IMR-90 (cell line): ENCODE measurements at regions not wholly inside any gene's neighbourhood (a gene's known extent, or its start where the extent isn't known, plus 50 kb on each side); places are given as distances from the start of the nearest gene placed in this dataset.

Experiments
- ATAC-seq: fragments of 200-7000 bp; cut with Tn5 transposase; 2 replicates; pipeline ENCODE4 v1.9.1; 2020; ENCODE audit warnings: low read depth, mild to moderate bottlenecking, moderate library complexity
- BruUV-seq: library from RNA; stranded (reverse); fragments of 400-500 nt; replicated peaks from 2 replicates; lab custom pipeline; 2021; lab: Mats Ljungman, UMichigan
- CTCF ChIA-PET: fragments of 300-600 bp; formaldehyde crosslinking; extraction: SDS; loops from one replicate; lab custom pipeline; 2021; ENCODE audit warnings: antibody characterized with exemption; lab: Yijun Ruan, JAX
- POLR2A ChIA-PET: fragments of 300-600 bp; sonication (Branson Sonifier 250); formaldehyde crosslinking; loops from one replicate; lab custom pipeline; 2022; ENCODE audit warnings: antibody characterized with exemption; ENCODE audit not compliant: unreplicated experiment; lab: Charles Lee
- DNase-seq: peaks from one replicate; pipeline ENCODE4 v3.0.0; 2013
- H2AFZ ChIP-seq: replicated peaks from 2 replicates; pipeline ENCODE3; 2013; ENCODE audit warnings: low read length, mild to moderate bottlenecking; ENCODE audit not compliant: poor library complexity
- H2AK5ac ChIP-seq: 2 replicates; pipeline ENCODE4 v1.6.1; 2013; ENCODE audit warnings: low read depth, low read length, inconsistent platforms
- H2AK9ac ChIP-seq: replicated peaks from 2 replicates; pipeline ENCODE3; 2013; ENCODE audit warnings: mild to moderate bottlenecking, low read depth, low read length, moderate library complexity; ENCODE audit not compliant: poor library complexity
- H2BK120ac ChIP-seq: 2 replicates; pipeline ENCODE4 v1.6.1; 2013; ENCODE audit warnings: low read depth, low read length, inconsistent platforms
- H2BK15ac ChIP-seq: 3 replicates; pipeline ENCODE4 v1.6.1; 2013; ENCODE audit warnings: low read depth, low read length, inconsistent platforms
- H2BK20ac ChIP-seq: 2 replicates; pipeline ENCODE4 v1.6.1; 2013; ENCODE audit warnings: low read depth, mild to moderate bottlenecking, inconsistent platforms, low read length, moderate library complexity
- H2BK5ac ChIP-seq: 2 replicates; pipeline ENCODE4 v1.6.1; 2013; ENCODE audit warnings: mild to moderate bottlenecking, low read depth, low read length, inconsistent platforms; ENCODE audit not compliant: poor library complexity, severe bottlenecking
- H3K14ac ChIP-seq: replicated peaks from 2 replicates; pipeline ENCODE4 v1.6.1; 2013; ENCODE audit warnings: low read depth, low read length, inconsistent platforms
- H3K18ac ChIP-seq: 2 replicates; pipeline ENCODE4 v1.6.1; 2013; ENCODE audit warnings: low read depth, low read length, control low read depth
- H3K23ac ChIP-seq: 2 replicates; pipeline ENCODE4 v1.6.1; 2013; ENCODE audit warnings: low read depth, low read length, inconsistent platforms
- H3K27ac ChIP-seq: 2 replicates; pipeline ENCODE4 v1.5.1; 2013; ENCODE audit warnings: mild to moderate bottlenecking, control low read depth, low read length; ENCODE audit not compliant: insufficient read depth
- H3K27me3 ChIP-seq: 2 replicates; pipeline ENCODE4 v1.6.1; 2013; ENCODE audit warnings: low read length; ENCODE audit not compliant: control insufficient read depth, insufficient read depth
- H3K36me3 ChIP-seq: 2 replicates; pipeline ENCODE4 v1.6.1; 2013; ENCODE audit warnings: low read length, mixed read lengths; ENCODE audit not compliant: control insufficient read depth, insufficient read depth
- H3K4ac ChIP-seq: 2 replicates; pipeline ENCODE4 v1.6.1; 2013; ENCODE audit warnings: low read depth, low read length, inconsistent platforms
- H3K4me1 ChIP-seq: 2 replicates; pipeline ENCODE4 v1.6.1; 2013; ENCODE audit warnings: low read length, mixed read lengths; ENCODE audit not compliant: control insufficient read depth, insufficient read depth
- H3K4me2 ChIP-seq: 2 replicates; pipeline ENCODE4 v1.6.1; 2013; ENCODE audit warnings: low read depth, mild to moderate bottlenecking, control low read depth, low read length, moderate library complexity
- H3K4me3 ChIP-seq: 2 replicates; pipeline ENCODE4 v1.5.1; 2013; ENCODE audit warnings: low read depth, mild to moderate bottlenecking, control low read depth, low read length, moderate library complexity; ENCODE audit not compliant: insufficient read depth
- H3K56ac ChIP-seq: 2 replicates; pipeline ENCODE4 v1.6.1; 2013; ENCODE audit warnings: low read length, inconsistent platforms; ENCODE audit not compliant: insufficient read depth; ENCODE audit errors: extremely low read depth
- H3K79me1 ChIP-seq, 2 experiments: 2 replicates each; pipeline ENCODE4 v1.6.1; 2013; ENCODE audit warnings: low read length in 2 of 2, inconsistent platforms in 1 of 2, low read depth in 1 of 2
- H3K9ac ChIP-seq: 2 replicates; pipeline ENCODE4 v1.6.1; 2013; ENCODE audit warnings: low read depth, low read length, control low read depth
- H3K9me1 ChIP-seq: 2 replicates; pipeline ENCODE4 v1.6.1; 2013; ENCODE audit warnings: low read length, inconsistent platforms; ENCODE audit not compliant: insufficient read depth
- H3K9me3 ChIP-seq: 2 replicates; pipeline ENCODE4 v1.6.1; 2013; ENCODE audit warnings: low read length; ENCODE audit not compliant: control insufficient read depth, insufficient read depth
- H4K20me1 ChIP-seq: 2 replicates; pipeline ENCODE4 v1.6.1; 2013; ENCODE audit warnings: low read length, inconsistent platforms; ENCODE audit not compliant: insufficient read depth
- H4K5ac ChIP-seq: 2 replicates; pipeline ENCODE4 v1.6.1; 2013; ENCODE audit warnings: mild to moderate bottlenecking, low read depth, low read length, control low read depth
- H4K8ac ChIP-seq, 2 experiments: 2 replicates each; pipeline ENCODE4 v1.6.1; 2013; ENCODE audit warnings: low read depth in 2 of 2, low read length in 2 of 2, control low read depth in 1 of 2, inconsistent platforms in 1 of 2
- H4K91ac ChIP-seq: 2 replicates; pipeline ENCODE4 v1.6.1; 2013; ENCODE audit warnings: low read depth, low read length, inconsistent platforms; ENCODE audit not compliant: insufficient read depth
- BHLHE40 ChIP-seq: fragments of 150-350 bp; IDR thresholded peaks from 2 replicates; pipeline ENCODE4 v1.6.1; 2016; ENCODE audit warnings: mild to moderate bottlenecking, low read depth, low read length
- CEBPB ChIP-seq: IDR thresholded peaks from 2 replicates; pipeline ENCODE4 v1.6.1; 2012; ENCODE audit warnings: low read depth, low read length, improper control_type of control experiment
- CHD1 ChIP-seq: IDR thresholded peaks from 2 replicates; pipeline ENCODE4 v1.6.1; 2012; ENCODE audit warnings: low read depth, low read length, improper control_type of control experiment
- FOS ChIP-seq: fragments of 150-350 bp; IDR thresholded peaks from 2 replicates; pipeline ENCODE4 v1.6.1; 2016; ENCODE audit warnings: low read depth, low read length
- MAFK ChIP-seq: IDR thresholded peaks from 2 replicates; pipeline ENCODE4 v1.6.1; 2012; ENCODE audit warnings: low read depth, low read length, improper control_type of control experiment
- MAZ ChIP-seq: IDR thresholded peaks from 2 replicates; pipeline ENCODE4 v1.6.1; 2012; ENCODE audit warnings: low read depth, mild to moderate bottlenecking, low read length, improper control_type of control experiment, moderate library complexity, borderline replicate concordance
- MXI1 ChIP-seq: IDR thresholded peaks from 2 replicates; pipeline ENCODE4 v1.6.1; 2012; ENCODE audit warnings: low read depth, mild to moderate bottlenecking, low read length, moderate library complexity, borderline replicate concordance
- NFE2L2 ChIP-seq: fragments of 150-350 bp; IDR thresholded peaks from 2 replicates; pipeline ENCODE4 v1.6.1; 2016; ENCODE audit warnings: low read depth, mild to moderate bottlenecking, low read length
- POLR2A ChIP-seq: IDR thresholded peaks from 2 replicates; pipeline ENCODE4 v1.6.1; 2012; ENCODE audit warnings: mild to moderate bottlenecking, low read depth, low read length
- RAD21 ChIP-seq: IDR thresholded peaks from 2 replicates; pipeline ENCODE4 v1.6.1; 2012; ENCODE audit warnings: low read length, improper control_type of control experiment
- RCOR1 ChIP-seq: IDR thresholded peaks from 2 replicates; pipeline ENCODE4 v1.6.1; 2012; ENCODE audit warnings: mild to moderate bottlenecking, low read length, improper control_type of control experiment; ENCODE audit not compliant: insufficient replicate concordance
- RFX5 ChIP-seq: IDR thresholded peaks from 2 replicates; pipeline ENCODE4 v1.8.0; 2012; ENCODE audit warnings: low read depth, mild to moderate bottlenecking, low read length, moderate library complexity
- SMC3 ChIP-seq: fragments of 150-350 bp; IDR thresholded peaks from 2 replicates; pipeline ENCODE4 v1.6.1; 2016; ENCODE audit warnings: low read depth, mild to moderate bottlenecking, antibody characterized with exemption, low read length, moderate library complexity
- WGBS, 2 experiments: methylation state at CpG; one replicate each; pipeline versions ENCODE4 v1.1.5 to v1.1.7; 2013; ENCODE audit warnings: missing lambda C conversion rate in 2 of 2; ENCODE audit not compliant: insufficient read length in 1 of 2; ENCODE audit errors: extremely low coverage in 2 of 2; 5-methylcytosine and 5-hydroxymethylcytosine counted together
- dilution Hi-C: fragments of 300-500 bp; cut with HindIII; formaldehyde crosslinking; loops from one replicate; pipeline ENCODE4 v1.14.3; 2018; ENCODE audit warnings: low sequenced_read_pairs; ENCODE audit not compliant: unreplicated experiment
- in situ Hi-C: fragments of 300-500 bp; cut with MboI; formaldehyde crosslinking; loops from 3 replicates; pipeline ENCODE4 v1.14.3; 2019; ENCODE audit warnings: low sequenced_read_pairs, inconsistent platforms, mixed read lengths
- intact Hi-C: fragments of 100-400 bp; cut with micrococcal nuclease; formaldehyde crosslinking; loops from 2 replicates; pipeline ENCODE4 v1.10.0; 2022
- TF ChIP-seq, protein P1 (sequence below): fragments of 150-350 bp; IDR thresholded peaks from 2 replicates; pipeline ENCODE4 v1.6.1; 2016; ENCODE audit warnings: low read depth, mild to moderate bottlenecking, low read length, moderate library complexity, borderline replicate concordance
- TF ChIP-seq, protein P2 (sequence below): fragments of 150-350 bp; IDR thresholded peaks from 2 replicates; pipeline ENCODE4 v1.6.1; 2017; ENCODE audit warnings: mild to moderate bottlenecking, antibody characterized with exemption, low read length, low read depth
- TF ChIP-seq, protein P3 (sequence below): conservative IDR thresholded peaks from 2 replicates; pipeline ENCODE4 v1.5.1; 2012; ENCODE audit warnings: mild to moderate bottlenecking, low read depth, low read length, improper control_type of control experiment

GRCh38 chr12:103177639-103178255, 220.3 kb downstream of the ASCL1 start:
- no peak overlapping the region for H2BK15ac ChIP-seq
- H4K8ac ChIP-seq = no peak overlapping the region
- no peak overlapping the region for H3K9ac ChIP-seq
- ChIA-PET CTCF (no interaction called here), POLR2A (no interaction called here)
- no peaks in the 10 kb centered on the region for H3K4me1 ChIP-seq
- H3K36me3 ChIP-seq = no peaks in the 10 kb centered on the region
- no peaks in the 10 kb centered on the region for H4K20me1 ChIP-seq
- DNase-seq (no peak), ATAC-seq (no peak)
- H3K4me3 ChIP-seq = no peak overlapping the region
- dilution Hi-C loops = no loop called here
- H3K27ac ChIP-seq = no peak overlapping the region
- H3K14ac ChIP-seq = no peak overlapping the region
- H3K9me1 ChIP-seq = no peaks in the 10 kb centered on the region
- H3K56ac ChIP-seq = no peak overlapping the region
- H2BK120ac ChIP-seq = no peak overlapping the region
- H2AK5ac ChIP-seq = no peak overlapping the region
- H3K18ac ChIP-seq = no peak overlapping the region
- H3K4ac ChIP-seq = no peak overlapping the region
- H4K91ac ChIP-seq = no peak overlapping the region
- no peaks in the 10 kb centered on the region for H3K79me1 ChIP-seq
- no peak overlapping the region for H2BK20ac ChIP-seq
- in situ Hi-C loops = no loop called here
- peaks cover 9% of the 10 kb centered on the region for H3K9me3 ChIP-seq
- TF ChIP-seq MAZ (no peak), POLR2A (no peak), CEBPB (no peak), CHD1 (no peak), RFX5 (no peak), RAD21 (no peak), BHLHE40 (no peak), SMC3 (no peak), FOS (no peak), NFE2L2 (no peak), RCOR1 (no peak), MAFK (no peak), MXI1 (no peak)
- TF ChIP-seq, protein P1, sequence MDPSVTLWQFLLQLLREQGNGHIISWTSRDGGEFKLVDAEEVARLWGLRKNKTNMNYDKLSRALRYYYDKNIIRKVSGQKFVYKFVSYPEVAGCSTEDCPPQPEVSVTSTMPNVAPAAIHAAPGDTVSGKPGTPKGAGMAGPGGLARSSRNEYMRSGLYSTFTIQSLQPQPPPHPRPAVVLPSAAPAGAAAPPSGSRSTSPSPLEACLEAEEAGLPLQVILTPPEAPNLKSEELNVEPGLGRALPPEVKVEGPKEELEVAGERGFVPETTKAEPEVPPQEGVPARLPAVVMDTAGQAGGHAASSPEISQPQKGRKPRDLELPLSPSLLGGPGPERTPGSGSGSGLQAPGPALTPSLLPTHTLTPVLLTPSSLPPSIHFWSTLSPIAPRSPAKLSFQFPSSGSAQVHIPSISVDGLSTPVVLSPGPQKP = no peak
- TF ChIP-seq, protein P2, sequence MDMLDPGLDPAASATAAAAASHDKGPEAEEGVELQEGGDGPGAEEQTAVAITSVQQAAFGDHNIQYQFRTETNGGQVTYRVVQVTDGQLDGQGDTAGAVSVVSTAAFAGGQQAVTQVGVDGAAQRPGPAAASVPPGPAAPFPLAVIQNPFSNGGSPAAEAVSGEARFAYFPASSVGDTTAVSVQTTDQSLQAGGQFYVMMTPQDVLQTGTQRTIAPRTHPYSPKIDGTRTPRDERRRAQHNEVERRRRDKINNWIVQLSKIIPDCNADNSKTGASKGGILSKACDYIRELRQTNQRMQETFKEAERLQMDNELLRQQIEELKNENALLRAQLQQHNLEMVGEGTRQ = no peak
- TF ChIP-seq, protein P3, sequence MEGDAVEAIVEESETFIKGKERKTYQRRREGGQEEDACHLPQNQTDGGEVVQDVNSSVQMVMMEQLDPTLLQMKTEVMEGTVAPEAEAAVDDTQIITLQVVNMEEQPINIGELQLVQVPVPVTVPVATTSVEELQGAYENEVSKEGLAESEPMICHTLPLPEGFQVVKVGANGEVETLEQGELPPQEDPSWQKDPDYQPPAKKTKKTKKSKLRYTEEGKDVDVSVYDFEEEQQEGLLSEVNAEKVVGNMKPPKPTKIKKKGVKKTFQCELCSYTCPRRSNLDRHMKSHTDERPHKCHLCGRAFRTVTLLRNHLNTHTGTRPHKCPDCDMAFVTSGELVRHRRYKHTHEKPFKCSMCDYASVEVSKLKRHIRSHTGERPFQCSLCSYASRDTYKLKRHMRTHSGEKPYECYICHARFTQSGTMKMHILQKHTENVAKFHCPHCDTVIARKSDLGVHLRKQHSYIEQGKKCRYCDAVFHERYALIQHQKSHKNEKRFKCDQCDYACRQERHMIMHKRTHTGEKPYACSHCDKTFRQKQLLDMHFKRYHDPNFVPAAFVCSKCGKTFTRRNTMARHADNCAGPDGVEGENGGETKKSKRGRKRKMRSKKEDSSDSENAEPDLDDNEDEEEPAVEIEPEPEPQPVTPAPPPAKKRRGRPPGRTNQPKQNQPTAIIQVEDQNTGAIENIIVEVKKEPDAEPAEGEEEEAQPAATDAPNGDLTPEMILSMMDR = no peak
- H4K5ac ChIP-seq = no peak overlapping the region
- no peaks in the 10 kb centered on the region for H3K27me3 ChIP-seq
- no TSS peak for BruUV-seq
- H3K4me2 ChIP-seq = no peak overlapping the region
- H3K23ac ChIP-seq = no peak overlapping the region
- H2AK9ac ChIP-seq = no peak overlapping the region
- intact Hi-C loops = no loop called here
- no peak overlapping the region for H2BK5ac ChIP-seq
- 37% methylated on average over 2 of the region's 14 CpGs; no CpG with 5 or more reads in 1 of the 2 experiments for WGBS, 2 experiments
- no peak overlapping the region for H2AFZ ChIP-seq
